IMR-90 (cell line): ENCODE measurements at regions not wholly inside any gene's neighbourhood (a gene's known extent, or its start where the extent isn't known, plus 50 kb on each side); places are given as distances from the start of the nearest gene placed in this dataset.

ENCODE experiments used
- ATAC-seq: fragments of 200-7000 bp; cut with Tn5 transposase; 2 replicates; pipeline ENCODE4 v1.9.1; 2020; ENCODE audit warnings: low read depth, mild to moderate bottlenecking, moderate library complexity
- BruUV-seq: library from RNA; stranded (reverse); fragments of 400-500 nt; replicated peaks from 2 replicates; lab custom pipeline; 2021; lab: Mats Ljungman, UMichigan
- CTCF ChIA-PET: fragments of 300-600 bp; formaldehyde crosslinking; extraction: SDS; loops from one replicate; lab custom pipeline; 2021; ENCODE audit warnings: antibody characterized with exemption; lab: Yijun Ruan, JAX
- POLR2A ChIA-PET: fragments of 300-600 bp; sonication (Branson Sonifier 250); formaldehyde crosslinking; loops from one replicate; lab custom pipeline; 2022; ENCODE audit warnings: antibody characterized with exemption; ENCODE audit not compliant: unreplicated experiment; lab: Charles Lee
- DNase-seq: peaks from one replicate; pipeline ENCODE4 v3.0.0; 2013
- H2AFZ ChIP-seq: replicated peaks from 2 replicates; pipeline ENCODE3; 2013; ENCODE audit warnings: low read length, mild to moderate bottlenecking; ENCODE audit not compliant: poor library complexity
- H2AK5ac ChIP-seq: 2 replicates; pipeline ENCODE4 v1.6.1; 2013; ENCODE audit warnings: low read depth, low read length, inconsistent platforms
- H2AK9ac ChIP-seq: replicated peaks from 2 replicates; pipeline ENCODE3; 2013; ENCODE audit warnings: mild to moderate bottlenecking, low read depth, low read length, moderate library complexity; ENCODE audit not compliant: poor library complexity
- H2BK120ac ChIP-seq: 2 replicates; pipeline ENCODE4 v1.6.1; 2013; ENCODE audit warnings: low read depth, low read length, inconsistent platforms
- H2BK15ac ChIP-seq: 3 replicates; pipeline ENCODE4 v1.6.1; 2013; ENCODE audit warnings: low read depth, low read length, inconsistent platforms
- H2BK20ac ChIP-seq: 2 replicates; pipeline ENCODE4 v1.6.1; 2013; ENCODE audit warnings: low read depth, mild to moderate bottlenecking, inconsistent platforms, low read length, moderate library complexity
- H2BK5ac ChIP-seq: 2 replicates; pipeline ENCODE4 v1.6.1; 2013; ENCODE audit warnings: mild to moderate bottlenecking, low read depth, low read length, inconsistent platforms; ENCODE audit not compliant: poor library complexity, severe bottlenecking
- H3K14ac ChIP-seq: replicated peaks from 2 replicates; pipeline ENCODE4 v1.6.1; 2013; ENCODE audit warnings: low read depth, low read length, inconsistent platforms
- H3K18ac ChIP-seq: 2 replicates; pipeline ENCODE4 v1.6.1; 2013; ENCODE audit warnings: low read depth, low read length, control low read depth
- H3K23ac ChIP-seq: 2 replicates; pipeline ENCODE4 v1.6.1; 2013; ENCODE audit warnings: low read depth, low read length, inconsistent platforms
- H3K27ac ChIP-seq: 2 replicates; pipeline ENCODE4 v1.5.1; 2013; ENCODE audit warnings: mild to moderate bottlenecking, control low read depth, low read length; ENCODE audit not compliant: insufficient read depth
- H3K27me3 ChIP-seq: 2 replicates; pipeline ENCODE4 v1.6.1; 2013; ENCODE audit warnings: low read length; ENCODE audit not compliant: control insufficient read depth, insufficient read depth
- H3K36me3 ChIP-seq: 2 replicates; pipeline ENCODE4 v1.6.1; 2013; ENCODE audit warnings: low read length, mixed read lengths; ENCODE audit not compliant: control insufficient read depth, insufficient read depth
- H3K4ac ChIP-seq: 2 replicates; pipeline ENCODE4 v1.6.1; 2013; ENCODE audit warnings: low read depth, low read length, inconsistent platforms
- H3K4me1 ChIP-seq: 2 replicates; pipeline ENCODE4 v1.6.1; 2013; ENCODE audit warnings: low read length, mixed read lengths; ENCODE audit not compliant: control insufficient read depth, insufficient read depth
- H3K4me2 ChIP-seq: 2 replicates; pipeline ENCODE4 v1.6.1; 2013; ENCODE audit warnings: low read depth, mild to moderate bottlenecking, control low read depth, low read length, moderate library complexity
- H3K4me3 ChIP-seq: 2 replicates; pipeline ENCODE4 v1.5.1; 2013; ENCODE audit warnings: low read depth, mild to moderate bottlenecking, control low read depth, low read length, moderate library complexity; ENCODE audit not compliant: insufficient read depth
- H3K56ac ChIP-seq: 2 replicates; pipeline ENCODE4 v1.6.1; 2013; ENCODE audit warnings: low read length, inconsistent platforms; ENCODE audit not compliant: insufficient read depth; ENCODE audit errors: extremely low read depth
- H3K79me1 ChIP-seq, 2 experiments: 2 replicates each; pipeline ENCODE4 v1.6.1; 2013; ENCODE audit warnings: low read length in 2 of 2, inconsistent platforms in 1 of 2, low read depth in 1 of 2
- H3K9ac ChIP-seq: 2 replicates; pipeline ENCODE4 v1.6.1; 2013; ENCODE audit warnings: low read depth, low read length, control low read depth
- H3K9me1 ChIP-seq: 2 replicates; pipeline ENCODE4 v1.6.1; 2013; ENCODE audit warnings: low read length, inconsistent platforms; ENCODE audit not compliant: insufficient read depth
- H3K9me3 ChIP-seq: 2 replicates; pipeline ENCODE4 v1.6.1; 2013; ENCODE audit warnings: low read length; ENCODE audit not compliant: control insufficient read depth, insufficient read depth
- H4K20me1 ChIP-seq: 2 replicates; pipeline ENCODE4 v1.6.1; 2013; ENCODE audit warnings: low read length, inconsistent platforms; ENCODE audit not compliant: insufficient read depth
- H4K5ac ChIP-seq: 2 replicates; pipeline ENCODE4 v1.6.1; 2013; ENCODE audit warnings: mild to moderate bottlenecking, low read depth, low read length, control low read depth
- H4K8ac ChIP-seq, 2 experiments: 2 replicates each; pipeline ENCODE4 v1.6.1; 2013; ENCODE audit warnings: low read depth in 2 of 2, low read length in 2 of 2, control low read depth in 1 of 2, inconsistent platforms in 1 of 2
- H4K91ac ChIP-seq: 2 replicates; pipeline ENCODE4 v1.6.1; 2013; ENCODE audit warnings: low read depth, low read length, inconsistent platforms; ENCODE audit not compliant: insufficient read depth
- CHD1 ChIP-seq: IDR thresholded peaks from 2 replicates; pipeline ENCODE4 v1.6.1; 2012; ENCODE audit warnings: low read depth, low read length, improper control_type of control experiment
- ELK1 ChIP-seq: fragments of 150-350 bp; IDR thresholded peaks from 2 replicates; pipeline ENCODE4 v1.6.1; 2016; ENCODE audit warnings: low read depth, mild to moderate bottlenecking, low read length, moderate library complexity, borderline replicate concordance
- dilution Hi-C: fragments of 300-500 bp; cut with HindIII; formaldehyde crosslinking; loops from one replicate; pipeline ENCODE4 v1.14.3; 2018; ENCODE audit warnings: low sequenced_read_pairs; ENCODE audit not compliant: unreplicated experiment
- in situ Hi-C: fragments of 300-500 bp; cut with MboI; formaldehyde crosslinking; loops from 3 replicates; pipeline ENCODE4 v1.14.3; 2019; ENCODE audit warnings: low sequenced_read_pairs, inconsistent platforms, mixed read lengths
- intact Hi-C: fragments of 100-400 bp; cut with micrococcal nuclease; formaldehyde crosslinking; loops from 2 replicates; pipeline ENCODE4 v1.10.0; 2022

GRCh38 chr5:125536095-125536494 lies 789.7 kb upstream of the ZNF608 start:
- DNase-seq (no peak), ATAC-seq (no peak)
- intact Hi-C loops, result no loop called here
- no peak overlapping the region for H3K4me3 ChIP-seq
- H2BK20ac ChIP-seq, result no peak overlapping the region
- H3K9me1 ChIP-seq, result no peaks in the 10 kb centered on the region
- no peak overlapping the region for H4K8ac ChIP-seq
- H2BK120ac ChIP-seq, result no peak overlapping the region
- no peaks in the 10 kb centered on the region for H3K27me3 ChIP-seq
- H3K23ac ChIP-seq, result no peak overlapping the region
- no peak overlapping the region for H3K4ac ChIP-seq
- H3K4me2 ChIP-seq, result no peak overlapping the region
- H3K18ac ChIP-seq, result no peak overlapping the region
- H2BK5ac ChIP-seq, result no peak overlapping the region
- in situ Hi-C loops, result no loop called here
- no peak overlapping the region for H3K14ac ChIP-seq
- H4K5ac ChIP-seq, result no peak overlapping the region
- H4K20me1 ChIP-seq, result no peaks in the 10 kb centered on the region
- TF ChIP-seq ELK1, result no peak
- no peak for TF ChIP-seq CHD1
- ChIA-PET POLR2A (no interaction called here), CTCF (no interaction called here)
- no TSS peak for BruUV-seq
- H3K4me1 ChIP-seq, result no peaks in the 10 kb centered on the region
- H2AK9ac ChIP-seq, result no peak overlapping the region
- no peak overlapping the region for H2AK5ac ChIP-seq
- no peaks in the 10 kb centered on the region for H3K36me3 ChIP-seq
- H2AFZ ChIP-seq, result no peak overlapping the region
- dilution Hi-C loops, result no loop called here
- H2BK15ac ChIP-seq, result no peak overlapping the region
- no peak overlapping the region for H4K91ac ChIP-seq
- no peak overlapping the region for H3K27ac ChIP-seq
- no peaks in the 10 kb centered on the region for H3K79me1 ChIP-seq
- H3K56ac ChIP-seq, result no peak overlapping the region
- H3K9me3 ChIP-seq, result peaks cover 10% of the 10 kb centered on the region; the same call in 1 of the 2 replicates
- H3K9ac ChIP-seq, result no peak overlapping the region
